GM15510 (cell line): ENCODE measurements at regions not wholly inside any gene's neighbourhood (a gene's known extent, or its start where the extent isn't known, plus 50 kb on each side); places are given as distances from the start of the nearest gene placed in this dataset.

Experiments used
- POLR2A ChIP-seq: IDR thresholded peaks from 3 replicates; pipeline ENCODE4 v1.6.1; 2011; ENCODE audit warnings: borderline replicate concordance; ENCODE audit not compliant: insufficient read length; ENCODE audit errors: extremely low read depth

DNA sequence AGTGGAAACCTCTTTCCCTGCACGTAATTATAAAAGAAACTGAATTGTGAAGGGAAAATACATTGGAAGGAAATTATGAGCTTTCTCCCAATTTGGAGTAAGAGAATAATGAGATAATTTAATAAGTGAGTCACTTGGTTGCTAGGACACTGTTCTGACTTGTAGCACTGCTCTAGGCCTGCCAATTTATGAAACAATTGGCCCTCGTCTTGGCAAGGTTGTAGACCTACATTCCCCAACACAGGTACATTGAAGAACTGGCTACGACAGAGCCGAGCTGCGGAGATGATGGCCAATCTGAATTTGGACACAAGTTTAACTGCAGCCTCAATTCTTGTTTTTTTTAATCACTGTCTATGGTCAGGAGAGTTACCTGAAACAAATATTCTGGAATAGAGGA is 674.1 kb downstream of the MECOM start:
- no peak for TF ChIP-seq POLR2A

GRCh38 chr3:168988853-168989252 is 674.7 kb downstream of the MECOM start:
- no peak for TF ChIP-seq POLR2A

GRCh38 chr3:168984872-168985271 is 678.6 kb downstream of the MECOM start:
- no peak for TF ChIP-seq POLR2A

DNA sequence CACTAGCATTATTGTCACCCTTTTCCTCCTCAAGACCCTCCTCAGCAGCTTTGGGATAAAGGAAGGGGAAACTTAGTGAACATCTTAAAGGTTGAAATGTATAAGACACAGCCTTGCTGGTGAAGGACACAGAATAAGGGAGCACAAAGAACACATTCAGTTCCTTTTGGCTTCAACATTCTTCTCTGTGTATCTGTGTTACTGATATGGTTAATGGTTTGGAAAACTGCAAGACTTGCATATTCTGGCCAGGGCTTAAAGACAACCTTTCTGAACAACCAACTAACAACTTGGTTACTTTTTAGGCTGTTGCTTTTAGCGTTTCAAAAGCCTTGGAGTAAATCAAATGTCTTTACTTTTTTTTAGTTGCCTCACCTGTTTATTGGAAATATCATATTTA is 680.5 kb downstream of the MECOM start:
- no peak for TF ChIP-seq POLR2A

GRCh38 chr3:168981396-168981795 is 682.1 kb downstream of the MECOM start:
- TF ChIP-seq POLR2A, result no peak

DNA sequence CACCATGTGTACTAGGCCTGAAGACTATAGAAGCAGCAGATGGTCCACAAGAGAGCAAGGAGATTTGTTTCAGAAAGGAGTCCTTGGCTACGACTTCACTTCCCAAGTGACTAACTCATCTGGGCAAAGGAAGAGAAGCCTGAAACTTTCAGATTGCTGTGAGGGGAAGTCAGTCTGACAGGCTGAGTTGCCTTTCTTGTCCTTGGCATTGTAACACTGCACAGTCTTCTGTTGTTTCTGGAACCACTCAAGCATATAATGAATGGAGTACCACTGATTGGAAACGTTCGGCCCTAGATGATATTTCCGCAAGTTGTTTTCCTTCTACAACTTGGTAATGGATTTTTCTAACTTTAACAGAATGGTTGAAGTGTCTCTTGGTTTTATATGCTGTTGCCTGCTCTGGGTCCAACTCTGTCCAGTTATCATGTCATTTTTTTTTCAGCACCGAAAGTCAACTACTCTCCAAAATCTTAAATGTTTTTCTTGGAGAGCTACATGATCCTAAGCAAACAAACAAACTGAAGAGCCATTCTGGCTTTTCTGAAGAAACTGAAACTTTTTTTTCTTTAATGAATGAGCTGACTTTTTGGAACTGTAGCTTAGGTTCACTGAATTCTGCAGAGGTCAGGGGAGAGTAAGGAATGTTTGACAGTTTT is 685.7 kb downstream of the MECOM start:
- no peak for TF ChIP-seq POLR2A

DNA sequence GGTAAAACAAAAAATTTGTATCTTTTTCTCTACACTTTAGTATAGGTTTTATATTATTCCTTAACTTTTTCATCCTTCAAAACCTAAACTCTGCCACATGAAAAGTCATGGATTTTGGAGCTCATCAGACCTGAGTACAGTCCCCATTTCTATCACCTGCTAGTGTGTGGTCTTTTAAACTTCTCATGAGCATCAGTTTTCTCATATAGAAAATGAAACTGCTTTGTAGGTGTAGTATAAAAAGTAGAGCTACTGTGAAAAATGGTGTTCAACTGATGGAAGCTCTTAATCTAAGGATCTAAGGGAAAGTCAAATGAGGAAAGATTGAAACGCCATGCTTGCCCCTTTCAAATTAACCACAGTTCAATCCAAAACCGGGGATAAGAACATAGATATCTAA is 686.5 kb downstream of the MECOM start:
- no peak for TF ChIP-seq POLR2A

GRCh38 chr3:168975576-168975975 is 687.9 kb downstream of the MECOM start:
- no peak for TF ChIP-seq POLR2A

- no peak for TF ChIP-seq POLR2A
These were observed 688.7 kb downstream of the MECOM start for GRCh38 chr3:168974617-168975403.

DNA sequence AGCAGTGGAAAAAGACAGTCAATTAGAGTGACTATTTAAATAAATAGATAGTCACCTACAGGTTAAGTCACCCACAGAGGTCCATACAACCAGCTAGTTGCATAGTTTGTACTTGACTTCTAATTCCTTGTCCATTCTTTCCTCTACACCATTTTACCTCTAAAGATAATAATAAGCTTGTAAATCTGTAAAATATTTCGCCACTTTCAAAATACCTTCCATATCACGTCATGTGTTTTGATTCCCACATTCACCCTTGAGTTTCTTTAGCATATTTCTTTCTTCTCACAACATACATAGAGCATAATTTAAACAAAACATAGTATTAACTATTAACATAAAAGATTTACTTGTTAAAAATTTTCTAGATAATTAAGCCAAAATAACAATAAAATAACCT is 689.6 kb downstream of the MECOM start:
- TF ChIP-seq POLR2A, result no peak

GRCh38 chr3:168973206-168973605 is 690.3 kb downstream of the MECOM start:
- TF ChIP-seq POLR2A, result no peak

GRCh38 chr3:168968609-168969008 is 694.9 kb downstream of the MECOM start:
- no peak for TF ChIP-seq POLR2A

GRCh38 chr3:168964736-168965135 is 698.8 kb downstream of the MECOM start:
- no peak for TF ChIP-seq POLR2A

DNA sequence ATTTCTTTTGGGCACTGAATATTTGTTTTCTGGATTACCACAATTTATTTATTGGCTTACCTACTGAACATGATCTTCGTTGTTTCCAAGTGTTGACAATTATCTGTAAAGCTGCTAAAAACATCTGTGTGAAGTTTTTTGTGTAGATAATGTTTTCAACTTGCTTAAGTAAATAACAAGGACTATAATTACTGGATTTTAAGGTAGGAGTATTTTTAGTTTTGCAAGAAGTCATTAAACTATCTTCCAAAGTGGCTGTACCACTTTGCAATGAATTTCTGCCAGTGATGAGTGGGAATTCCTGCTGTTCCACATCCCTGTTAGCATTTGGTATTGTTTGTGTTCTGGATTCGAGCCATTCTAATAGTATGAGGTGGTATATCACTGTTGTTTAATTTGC is 702.2 kb downstream of the MECOM start:
- no peak for TF ChIP-seq POLR2A

DNA sequence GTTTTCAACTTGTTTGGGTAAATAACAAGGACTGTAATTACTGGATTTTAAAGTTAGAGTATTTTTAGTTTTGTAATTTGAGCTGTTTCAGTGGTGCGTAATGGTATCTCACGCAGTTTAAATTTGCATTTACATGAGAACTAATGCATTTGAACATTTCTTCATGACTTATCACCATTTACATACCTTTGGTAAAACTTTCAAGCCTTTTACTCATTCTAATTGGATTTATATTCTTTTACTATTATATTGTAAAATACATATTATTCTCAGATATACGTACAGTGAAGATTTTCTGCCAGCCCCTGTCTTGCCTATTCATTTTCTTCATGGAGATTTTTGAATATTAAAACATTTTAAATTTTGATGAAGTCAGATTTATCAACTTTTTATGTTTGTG is 703.8 kb downstream of the MECOM start:
- TF ChIP-seq POLR2A, result no peak

DNA sequence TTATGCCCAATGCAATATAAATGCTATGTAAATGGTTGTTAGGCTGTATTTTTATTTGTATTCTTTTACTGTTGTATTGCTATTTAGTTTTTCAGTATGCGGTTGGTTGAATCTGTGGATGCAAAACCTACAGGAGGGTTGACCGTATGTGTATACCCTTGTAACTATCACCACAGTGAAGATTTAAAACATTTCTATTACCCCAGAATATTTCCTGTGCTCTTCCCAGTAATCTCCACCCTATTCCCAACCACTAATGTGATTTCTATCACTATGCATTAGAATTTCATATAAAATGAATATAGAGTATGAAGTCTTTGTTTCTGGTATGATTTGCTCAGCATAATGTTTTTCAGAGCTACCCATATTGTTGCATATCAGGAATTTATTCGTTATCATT is 705.0 kb downstream of the MECOM start:
- TF ChIP-seq POLR2A, result no peak
